Brain microvascular endothelial cell (primary cell): ENCODE measurements at regions not wholly inside any gene's neighbourhood (a gene's known extent, or its start where the extent isn't known, plus 50 kb on each side); places are given as distances from the start of the nearest gene placed in this dataset.
"Not testable (repeated sequence)": the region's sequence is repeated elsewhere in the genome, so short reads cannot be mapped to it uniquely, and the experiment has no call there.

Experiments
- DNase-seq: peaks from one replicate; pipeline ENCODE4 v3.0.0-alpha.2; 2020
- H3K27ac ChIP-seq: fragments of 250-450 bp; sonication (Bioruptor Pico); 2 replicates; pipeline ENCODE4 v1.5.1; 2020; ENCODE audit warnings: mild to moderate bottlenecking, moderate library complexity
- H3K27me3 ChIP-seq: fragments of 250-450 bp; sonication (Bioruptor Pico); replicated peaks from 2 replicates; pipeline ENCODE4 v1.5.1; 2020; ENCODE audit warnings: mild to moderate bottlenecking
- H3K36me3 ChIP-seq: fragments of 250-450 bp; sonication (Bioruptor Pico); replicated peaks from 2 replicates; pipeline ENCODE4 v1.5.1; 2020; ENCODE audit warnings: mild to moderate bottlenecking
- H3K4me3 ChIP-seq: 2 replicates; pipeline ENCODE4 v1.5.1; 2011; ENCODE audit warnings: low read depth, mild to moderate bottlenecking, control low read depth, low read length, moderate library complexity
- in situ Hi-C: cut with HindIII; loops from 2 replicates; pipeline ENCODE4 v1.10.0; 2017; ENCODE audit warnings: low sequenced_read_pairs, low pct_ligation_motif_present
- TF ChIP-seq, protein P1 (sequence below): IDR thresholded peaks from 2 replicates; pipeline ENCODE4 v1.5.1; 2011; ENCODE audit warnings: low read depth, mild to moderate bottlenecking, moderate library complexity, low read length, control low read depth, inconsistent platforms; ENCODE audit errors: missing control alignments

DNA sequence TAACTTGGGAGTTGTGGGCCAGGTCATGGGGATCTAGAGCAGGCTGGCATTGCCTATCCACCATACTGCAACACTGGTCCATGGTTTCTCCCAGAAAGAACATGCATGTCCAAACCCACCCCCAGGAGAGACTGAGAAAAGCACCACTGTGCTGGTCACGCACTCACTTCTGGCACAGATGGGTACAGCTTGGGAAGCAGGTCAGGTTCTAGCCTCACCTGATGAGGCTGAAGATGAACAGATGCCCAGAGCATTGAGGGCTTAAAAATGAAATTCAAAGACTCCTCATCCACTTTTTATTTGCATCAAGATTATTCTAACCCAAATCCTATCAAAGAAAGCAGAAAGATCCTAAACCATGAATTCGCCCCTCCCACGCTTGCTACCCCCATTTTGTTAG lies 125.9 kb upstream of the RAI2 start:
- no peaks in the 10 kb centered on the region for H3K27me3 ChIP-seq
- TF ChIP-seq, protein P1, sequence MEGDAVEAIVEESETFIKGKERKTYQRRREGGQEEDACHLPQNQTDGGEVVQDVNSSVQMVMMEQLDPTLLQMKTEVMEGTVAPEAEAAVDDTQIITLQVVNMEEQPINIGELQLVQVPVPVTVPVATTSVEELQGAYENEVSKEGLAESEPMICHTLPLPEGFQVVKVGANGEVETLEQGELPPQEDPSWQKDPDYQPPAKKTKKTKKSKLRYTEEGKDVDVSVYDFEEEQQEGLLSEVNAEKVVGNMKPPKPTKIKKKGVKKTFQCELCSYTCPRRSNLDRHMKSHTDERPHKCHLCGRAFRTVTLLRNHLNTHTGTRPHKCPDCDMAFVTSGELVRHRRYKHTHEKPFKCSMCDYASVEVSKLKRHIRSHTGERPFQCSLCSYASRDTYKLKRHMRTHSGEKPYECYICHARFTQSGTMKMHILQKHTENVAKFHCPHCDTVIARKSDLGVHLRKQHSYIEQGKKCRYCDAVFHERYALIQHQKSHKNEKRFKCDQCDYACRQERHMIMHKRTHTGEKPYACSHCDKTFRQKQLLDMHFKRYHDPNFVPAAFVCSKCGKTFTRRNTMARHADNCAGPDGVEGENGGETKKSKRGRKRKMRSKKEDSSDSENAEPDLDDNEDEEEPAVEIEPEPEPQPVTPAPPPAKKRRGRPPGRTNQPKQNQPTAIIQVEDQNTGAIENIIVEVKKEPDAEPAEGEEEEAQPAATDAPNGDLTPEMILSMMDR, result no peak
- in situ Hi-C loops, result no loop called here

DNA sequence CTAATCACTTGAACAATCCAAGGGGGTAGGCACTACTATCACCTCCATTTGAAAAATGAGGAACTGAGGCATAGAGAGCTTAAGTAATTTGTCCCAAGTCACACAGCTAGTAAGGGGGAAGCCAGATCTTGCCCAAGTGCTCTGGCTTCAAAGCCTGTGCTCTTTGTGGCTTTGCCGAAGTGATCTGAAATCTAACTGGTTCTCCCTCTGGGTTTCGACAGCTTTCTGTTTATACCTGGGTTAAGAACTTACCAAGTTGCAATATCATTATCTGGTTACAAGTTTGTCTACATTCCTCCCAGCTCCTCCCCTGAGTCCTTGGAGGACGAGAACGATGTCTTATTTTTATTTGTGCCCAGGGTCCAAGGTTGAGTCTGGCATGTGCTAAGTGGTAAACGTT lies 125.3 kb upstream of the RAI2 start:
- TF ChIP-seq, protein P1, result no peak
- no peak overlapping the region for H3K27ac ChIP-seq
- H3K4me3 ChIP-seq, result no peak overlapping the region
- H3K27me3 ChIP-seq, result no peaks in the 10 kb centered on the region
- H3K36me3 ChIP-seq, result no peaks in the 10 kb centered on the region
- DNase-seq, result no peak
- in situ Hi-C loops, result no loop called here

More for the DNA sequence above, 125.9 kb upstream of the RAI2 start:
- no peak overlapping the region for H3K27ac ChIP-seq
- no peaks in the 10 kb centered on the region for H3K36me3 ChIP-seq
- no peak for DNase-seq
- no peak overlapping the region for H3K4me3 ChIP-seq

DNA sequence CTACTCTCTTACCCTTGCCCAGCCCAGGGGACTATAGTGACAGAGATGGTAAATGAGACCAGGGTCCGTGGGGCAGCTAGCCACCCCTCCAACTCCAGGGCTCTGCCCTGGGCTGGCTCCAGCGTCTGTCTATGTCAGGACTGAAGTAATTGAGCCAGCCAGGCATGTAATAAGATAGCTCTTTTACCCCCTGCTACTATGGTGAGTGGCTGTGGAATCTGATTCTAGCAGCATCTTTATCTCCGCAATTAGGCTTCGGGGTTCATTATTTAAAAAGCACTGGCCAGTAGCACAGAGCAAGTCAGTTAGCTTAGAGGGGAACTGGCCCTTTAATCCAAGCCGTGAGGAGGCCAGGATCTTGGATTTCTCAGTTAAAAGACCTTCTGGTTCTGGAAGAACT lies 123.3 kb upstream of the RAI2 start:
- H3K27ac ChIP-seq, result no peak overlapping the region
- TF ChIP-seq, protein P1, result no peak
- no peak for DNase-seq
- in situ Hi-C loops, result no loop called here
- H3K4me3 ChIP-seq, result no peak overlapping the region
- H3K36me3 ChIP-seq, result no peaks in the 10 kb centered on the region
- no peaks in the 10 kb centered on the region for H3K27me3 ChIP-seq

DNA sequence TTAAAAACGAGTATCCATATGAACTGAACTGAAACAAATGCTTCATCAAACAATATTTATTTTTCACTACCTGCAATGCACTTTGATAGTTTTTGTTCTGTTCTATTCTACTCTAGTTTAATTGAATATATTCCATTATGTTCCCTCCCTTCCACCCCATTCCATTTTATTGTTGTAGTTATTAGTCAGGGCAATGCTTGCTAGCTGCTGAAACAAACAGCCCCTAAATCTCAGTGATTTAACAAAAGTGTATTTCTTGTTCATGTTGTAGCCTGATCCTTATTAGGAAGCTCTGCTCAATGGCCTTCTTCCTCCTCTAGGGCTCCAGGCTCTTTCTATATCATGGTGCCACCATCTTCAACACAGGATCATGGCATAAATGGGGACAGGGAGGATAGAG lies 122.3 kb upstream of the RAI2 start:
- Histone ChIP-seq H3K36me3 (no peaks in the 10 kb centered on the region), H3K27ac (no peak overlapping the region), H3K4me3 (no peak overlapping the region), H3K27me3 (no peaks in the 10 kb centered on the region)
- TF ChIP-seq, protein P1, result no peak
- no peak for DNase-seq
- in situ Hi-C loops, result no loop called here

DNA sequence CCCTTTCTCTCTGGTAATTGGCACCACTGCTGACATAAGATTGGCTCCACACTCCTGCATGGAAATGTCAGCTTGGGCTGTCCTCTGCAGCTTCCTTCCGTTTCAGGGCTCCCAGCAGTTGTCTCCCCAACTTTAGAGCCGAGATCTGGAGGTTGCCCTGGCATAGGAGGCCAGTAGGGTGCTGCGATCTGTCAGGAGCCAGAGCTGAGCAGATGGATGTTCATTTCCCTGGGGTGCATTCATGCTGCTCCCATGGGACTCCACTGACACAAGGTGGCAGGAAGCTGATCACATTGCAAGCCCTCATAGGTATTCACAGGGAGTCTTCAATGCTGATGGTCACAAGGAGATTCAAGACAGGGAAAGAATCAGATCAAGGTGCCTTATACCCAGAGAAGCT lies 116.6 kb upstream of the RAI2 start:
- in situ Hi-C loops, result no loop called here
- TF ChIP-seq, protein P1, result no peak
- H3K27me3 ChIP-seq, result no peaks in the 10 kb centered on the region

DNA sequence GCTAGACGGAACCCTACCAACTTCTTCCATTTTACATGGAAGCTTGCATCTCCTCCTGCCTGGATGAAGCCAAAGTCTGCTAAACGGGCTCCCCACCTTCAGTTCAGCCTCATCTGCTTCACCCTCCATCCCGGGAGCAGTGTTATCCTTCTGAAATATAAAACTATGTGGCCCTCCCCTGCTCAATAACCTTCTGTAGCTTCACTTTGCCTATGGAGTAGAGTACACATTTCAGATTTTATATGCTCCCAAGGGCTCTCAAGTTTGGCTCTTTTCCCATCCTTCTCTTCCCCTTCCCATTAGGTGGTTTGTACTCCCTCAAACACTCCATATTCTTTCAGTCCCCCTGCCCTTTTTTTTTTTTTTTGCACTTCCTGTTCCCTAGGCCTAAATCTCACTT lies 115.9 kb upstream of the RAI2 start:
- TF ChIP-seq, protein P1, result no peak
- in situ Hi-C loops, result no loop called here

More for the DNA sequence above, 116.6 kb upstream of the RAI2 start:
- Histone ChIP-seq H3K4me3 (no peak overlapping the region), H3K27ac (no peak overlapping the region), H3K36me3 (no peaks in the 10 kb centered on the region)
- no peak for DNase-seq

DNA sequence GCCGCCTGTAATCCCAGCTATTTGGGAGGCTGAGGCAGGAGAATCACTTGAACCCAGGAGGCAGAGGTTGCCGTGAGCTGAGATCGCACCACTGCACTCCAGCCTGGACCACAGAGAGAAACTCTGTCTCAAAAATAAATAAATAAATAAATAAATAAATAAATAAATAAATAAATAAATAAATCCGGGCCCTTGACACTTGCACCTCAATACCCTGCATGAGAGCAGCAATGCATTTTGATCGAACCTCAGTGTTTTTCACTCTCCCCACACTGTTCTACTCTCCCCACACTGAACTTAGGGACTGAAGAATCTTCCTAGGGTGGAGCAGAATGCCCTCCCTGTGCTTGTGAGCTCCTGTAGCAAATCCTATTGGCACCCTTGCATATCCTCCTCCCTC lies 114.3 kb upstream of the RAI2 start:
- H3K27me3 ChIP-seq, H3K4me3 ChIP-seq, DNase-seq, H3K27ac ChIP-seq, in situ Hi-C loops, H3K36me3 ChIP-seq: not testable (repeated sequence)

More for the DNA sequence above, 115.9 kb upstream of the RAI2 start:
- H3K27ac ChIP-seq, result no peak overlapping the region
- no peak overlapping the region for H3K4me3 ChIP-seq
- no peaks in the 10 kb centered on the region for H3K27me3 ChIP-seq
- DNase-seq, result no peak
- no peaks in the 10 kb centered on the region for H3K36me3 ChIP-seq
